DMS79 (cell line): ENCODE measurements at regions not wholly inside any gene's neighbourhood (a gene's known extent, or its start where the extent isn't known, plus 50 kb on each side); places are given as distances from the start of the nearest gene placed in this dataset.
A peak's percentile ranks its signal among the peaks of the same experiment; 100 is the strongest.

Experiments
- DNase-seq: peaks from one replicate; lab custom pipeline; 2025; lab: John Stamatoyannopoulos, UW

GRCh38 chr14:32254952-32255679, 52.0 kb upstream of the RNU6-8 start:
- DNase-seq: peak; percentile 26

- no peak for DNase-seq
Observed at GRCh38 chr14:32255789-32256188, 52.7 kb upstream of the RNU6-8 start.

GRCh38 chr14:32256576-32256975, 53.5 kb upstream of the RNU6-8 start:
- DNase-seq: no peak

GRCh38 chr14:32258336-32258993, 55.4 kb upstream of the RNU6-8 start:
- DNase-seq: no peak

- no peak for DNase-seq
Observed at GRCh38 chr14:32259368-32260013, 56.4 kb upstream of the RNU6-8 start.

- no peak for DNase-seq
Observed at GRCh38 chr14:32263939-32264567, 61.0 kb upstream of the RNU6-8 start.

- DNase-seq: no peak
Observed at GRCh38 chr14:32265584-32265983, 62.5 kb upstream of the RNU6-8 start.

GRCh38 chr14:32277998-32278397, 51.1 kb upstream of the AKAP6 start:
- no peak for DNase-seq
